H1 (cell line): ENCODE measurements at regions not wholly inside any gene's neighbourhood (a gene's known extent, or its start where the extent isn't known, plus 50 kb on each side); places are given as distances from the start of the nearest gene placed in this dataset.

Experiments
- BCL11A ChIP-seq, 2 experiments: IDR thresholded peaks; one replicate each; pipeline ENCODE4 v1.6.1; 2011; ENCODE audit warnings: low read depth in 2 of 2, low read length in 2 of 2, mild to moderate bottlenecking in 2 of 2
- KDM4A ChIP-seq: IDR thresholded peaks from one replicate; pipeline ENCODE4 v1.7.1; 2012; ENCODE audit warnings: low read depth, mild to moderate bottlenecking, moderate library complexity, low read length, inconsistent platforms; ENCODE audit not compliant: severe bottlenecking
- MAX ChIP-seq: IDR thresholded peaks from 2 replicates; pipeline ENCODE4 v1.6.1; 2012; ENCODE audit warnings: inconsistent platforms

GRCh38 chr2:150152230-150152629 is 335.2 kb downstream of the RND3 start (continued):
- TF ChIP-seq KDM4A = no peak
- no peak for TF ChIP-seq BCL11A (IDR thresholded peaks at IDR 0.05; ENCODE audit: low read depth in 2 of 2, low read length in 2 of 2)
- no peak for TF ChIP-seq MAX
